ENCODE measurements at regions not wholly inside any gene's neighbourhood (a gene's known extent, or its start where the extent isn't known, plus 50 kb on each side); places are given as distances from the start of the nearest gene placed in this dataset.

DNA sequence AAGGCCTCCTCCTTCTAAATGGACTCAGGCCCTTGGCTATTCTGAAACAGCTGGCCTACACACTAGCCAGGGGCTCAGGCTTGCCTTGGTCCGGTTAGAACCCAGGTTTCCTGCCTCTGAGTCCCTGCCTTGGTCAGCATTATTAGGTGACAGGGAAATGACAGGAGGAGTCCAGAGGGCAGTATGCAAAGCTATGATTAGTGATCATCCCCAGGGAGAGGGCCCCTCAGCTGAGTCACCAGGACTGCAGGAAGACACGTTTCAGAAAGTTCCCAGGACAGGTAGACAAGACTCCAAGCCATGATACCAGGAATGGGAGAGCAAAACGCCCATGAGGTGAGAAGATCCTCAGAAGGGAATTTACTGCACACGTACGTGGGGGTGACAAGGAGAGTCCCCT, 301.1 kb upstream of the COBL start:
- H3K9me3 ChIP-seq (ENCODE audit: low read depth): no peaks in the 10 kb centered on the region
- no peaks in the 10 kb centered on the region for H3K36me3 Mint-ChIP-seq
- no peaks in the 10 kb centered on the region for H3K4me1 ChIP-seq

DNA sequence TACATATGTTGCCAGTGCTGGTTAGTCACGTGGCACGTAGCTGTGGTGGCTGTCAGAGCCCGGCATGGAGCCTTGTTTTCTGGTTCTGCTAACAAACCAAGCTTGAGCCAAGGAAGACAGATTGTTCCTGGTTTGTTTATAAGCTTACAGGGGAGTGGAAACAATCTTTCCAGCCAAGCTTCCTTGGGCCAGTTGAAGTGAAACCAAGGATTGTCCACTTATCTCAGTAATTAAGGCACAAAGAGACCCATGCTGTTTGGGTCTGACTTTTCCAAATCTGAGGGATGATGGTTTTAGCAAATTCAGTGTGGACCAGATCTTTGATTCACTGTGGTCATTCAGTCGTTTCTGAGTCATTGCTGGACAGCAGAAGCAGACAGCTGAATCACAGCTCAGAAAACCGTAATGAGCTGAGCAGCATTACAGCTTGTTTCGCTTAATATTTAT, 297.3 kb upstream of the COBL start:
- peaks cover 2% of the 10 kb centered on the region for H3K9me3 Mint-ChIP-seq
- H3K4me1 ChIP-seq: peaks cover 8% of the 10 kb centered on the region
- no peaks in the 10 kb centered on the region for H4K20me1 ChIP-seq (ENCODE audit: low read depth)
- no peaks in the 10 kb centered on the region for H3K79me2 ChIP-seq (ENCODE audit: low read depth)
- H3F3A ChIP-seq (ENCODE audit: low read depth): no peaks in the 10 kb centered on the region
- no peak for DNase-seq (ENCODE audit: low spot score)
- H3K27ac ChIP-seq: no peak overlapping the region
- peaks cover 2% of the 10 kb centered on the region for H3K36me3 Mint-ChIP-seq
- no peak overlapping the region for H3K4me3 Mint-ChIP-seq
- no peak overlapping the region for H2AFZ ChIP-seq (replicated peaks)
- H3K4me2 ChIP-seq: no peak overlapping the region
- no peaks in the 10 kb centered on the region for H3K36me3 ChIP-seq
- no peak overlapping the region for H3K4me3 ChIP-seq
- H3K27me3 ChIP-seq: no peaks in the 10 kb centered on the region
- no peak overlapping the region for H3K27ac Mint-ChIP-seq
- TF ChIP-seq, protein P1, sequence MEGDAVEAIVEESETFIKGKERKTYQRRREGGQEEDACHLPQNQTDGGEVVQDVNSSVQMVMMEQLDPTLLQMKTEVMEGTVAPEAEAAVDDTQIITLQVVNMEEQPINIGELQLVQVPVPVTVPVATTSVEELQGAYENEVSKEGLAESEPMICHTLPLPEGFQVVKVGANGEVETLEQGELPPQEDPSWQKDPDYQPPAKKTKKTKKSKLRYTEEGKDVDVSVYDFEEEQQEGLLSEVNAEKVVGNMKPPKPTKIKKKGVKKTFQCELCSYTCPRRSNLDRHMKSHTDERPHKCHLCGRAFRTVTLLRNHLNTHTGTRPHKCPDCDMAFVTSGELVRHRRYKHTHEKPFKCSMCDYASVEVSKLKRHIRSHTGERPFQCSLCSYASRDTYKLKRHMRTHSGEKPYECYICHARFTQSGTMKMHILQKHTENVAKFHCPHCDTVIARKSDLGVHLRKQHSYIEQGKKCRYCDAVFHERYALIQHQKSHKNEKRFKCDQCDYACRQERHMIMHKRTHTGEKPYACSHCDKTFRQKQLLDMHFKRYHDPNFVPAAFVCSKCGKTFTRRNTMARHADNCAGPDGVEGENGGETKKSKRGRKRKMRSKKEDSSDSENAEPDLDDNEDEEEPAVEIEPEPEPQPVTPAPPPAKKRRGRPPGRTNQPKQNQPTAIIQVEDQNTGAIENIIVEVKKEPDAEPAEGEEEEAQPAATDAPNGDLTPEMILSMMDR (IDR thresholded peaks at IDR 0.05): no peak
- TF ChIP-seq EZH2 (IDR thresholded peaks at IDR 0.05): no peak
- H3K9ac ChIP-seq: no peak overlapping the region
- H3K4me1 Mint-ChIP-seq: peaks cover 13% of the 10 kb centered on the region
- no peaks in the 10 kb centered on the region for H3K27me3 Mint-ChIP-seq (ENCODE audit: insufficient read depth, low read depth)
- H3K9me3 ChIP-seq (ENCODE audit: low read depth): no peaks in the 10 kb centered on the region

More for the DNA sequence above, 301.1 kb upstream of the COBL start:
- TF ChIP-seq EZH2 (IDR thresholded peaks at IDR 0.05) (no peak), EZH2phosphoT487 (IDR thresholded peaks at IDR 0.05) (no peak)
- TF ChIP-seq, protein P1 (IDR thresholded peaks at IDR 0.05): no peak
- no peak for DNase-seq (ENCODE audit: low spot score)
- H3K4me3 Mint-ChIP-seq: no peak overlapping the region
- Histone ChIP-seq H3F3A (ENCODE audit: low read depth) (no peaks in the 10 kb centered on the region), H3K79me2 (ENCODE audit: low read depth) (no peaks in the 10 kb centered on the region), H3K9ac (no peak overlapping the region), H4K20me1 (ENCODE audit: low read depth) (no peaks in the 10 kb centered on the region), H3K27ac (no peak overlapping the region), H3K36me3 (no peaks in the 10 kb centered on the region), H3K4me2 (no peak overlapping the region), H3K27me3 (no peaks in the 10 kb centered on the region), H2AFZ (replicated peaks) (no peak overlapping the region), H3K4me3 (no peak overlapping the region)
- peaks cover 2% of the 10 kb centered on the region for H3K9me3 Mint-ChIP-seq
- H3K27me3 Mint-ChIP-seq (ENCODE audit: insufficient read depth, low read depth): peaks cover 3% of the 10 kb centered on the region
- peaks cover 4% of the 10 kb centered on the region for H3K4me1 Mint-ChIP-seq
- no peak overlapping the region for H3K27ac Mint-ChIP-seq

DNA sequence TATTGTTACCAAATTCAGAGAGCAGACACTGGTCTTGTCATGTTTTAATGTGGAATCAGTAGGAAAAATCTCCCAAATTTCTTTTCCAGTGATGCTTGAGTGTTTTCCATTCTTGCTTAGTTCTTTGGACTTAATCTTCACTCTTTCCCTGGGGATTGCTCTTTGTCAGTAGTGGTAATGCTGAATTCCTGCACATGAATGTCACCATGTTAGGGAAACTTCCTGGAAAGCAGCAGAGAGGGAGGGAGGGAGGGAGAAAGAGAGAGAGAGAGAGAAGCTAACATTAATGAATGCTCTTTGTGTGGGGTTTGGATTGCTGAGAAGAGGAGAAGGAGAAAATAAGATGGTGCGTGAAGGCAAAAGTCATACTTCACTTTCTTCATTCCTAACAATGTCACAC, 295.3 kb upstream of the COBL start:
- no peak overlapping the region for H2AFZ ChIP-seq (replicated peaks)
- H3K27ac Mint-ChIP-seq: peak overlapping the region; percentile 69
- peaks cover 3% of the 10 kb centered on the region for H3K9me3 Mint-ChIP-seq

More for the DNA sequence above, 295.3 kb upstream of the COBL start:
- H3K4me3 Mint-ChIP-seq: no peak overlapping the region
- Histone ChIP-seq H3K79me2 (ENCODE audit: low read depth) (no peaks in the 10 kb centered on the region), H3K9me3 (ENCODE audit: low read depth) (no peaks in the 10 kb centered on the region), H3K4me2 (no peak overlapping the region), H3K27me3 (no peaks in the 10 kb centered on the region), H3K36me3 (no peaks in the 10 kb centered on the region), H3K27ac (no peak overlapping the region), H3K4me1 (peaks cover 8% of the 10 kb centered on the region), H3K4me3 (no peak overlapping the region), H3K9ac (no peak overlapping the region), H3F3A (ENCODE audit: low read depth) (no peaks in the 10 kb centered on the region), H4K20me1 (ENCODE audit: low read depth) (no peaks in the 10 kb centered on the region)
- peaks cover 3% of the 10 kb centered on the region for H3K27me3 Mint-ChIP-seq (ENCODE audit: insufficient read depth, low read depth)
- no peak for DNase-seq (ENCODE audit: low spot score)
- peaks cover 13% of the 10 kb centered on the region for H3K4me1 Mint-ChIP-seq
- TF ChIP-seq EZH2phosphoT487 (IDR thresholded peaks at IDR 0.05) (no peak), EZH2 (IDR thresholded peaks at IDR 0.05) (no peak)
- TF ChIP-seq, protein P1 (IDR thresholded peaks at IDR 0.05): no peak
- H3K36me3 Mint-ChIP-seq: peaks cover 2% of the 10 kb centered on the region

Measured in neural progenitor cell (in vitro differentiated cells).